ENCODE measurements at regions not wholly inside any gene's neighbourhood (a gene's known extent, or its start where the extent isn't known, plus 50 kb on each side); places are given as distances from the start of the nearest gene placed in this dataset.

DNA sequence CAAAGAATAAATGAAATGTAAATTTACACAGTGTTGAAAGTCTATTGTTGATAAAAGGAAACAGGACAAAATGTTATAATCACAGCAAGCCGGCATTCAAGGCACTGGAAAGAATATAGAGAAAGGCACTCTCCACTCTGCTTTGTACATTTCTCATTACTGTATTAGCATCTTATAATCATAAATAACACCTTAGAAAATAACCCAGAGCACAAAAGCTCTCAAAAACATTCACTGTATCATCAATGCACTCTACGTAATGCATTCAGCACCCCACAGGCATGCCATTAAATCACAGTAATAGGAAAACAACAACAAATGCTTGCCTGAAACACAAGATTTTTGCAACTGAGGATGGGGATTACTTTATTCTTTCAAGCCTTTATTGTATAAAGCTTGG is 75.3 kb upstream of the TRPC3 start:
- DNase-seq, result no peak

DNA sequence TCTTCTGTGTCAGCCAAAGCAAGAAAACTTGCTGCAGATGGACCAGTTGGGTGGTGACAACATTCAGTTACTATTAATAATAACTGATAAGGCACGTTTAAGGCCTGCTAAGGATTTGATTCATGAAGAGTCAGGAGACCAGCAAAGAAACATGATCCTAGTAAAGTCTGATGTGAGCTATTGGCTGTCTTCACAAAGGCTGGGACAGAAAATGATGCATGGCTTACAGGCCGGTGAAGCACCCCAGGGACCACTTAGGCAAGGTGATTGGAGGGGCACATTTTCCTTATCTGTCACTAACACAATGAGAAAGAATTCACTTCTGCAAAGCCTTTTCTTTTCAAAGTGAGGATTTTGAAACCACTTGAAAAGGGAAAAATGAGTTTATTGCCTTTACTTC is 65.4 kb upstream of the TRPC3 start:
- no peak for DNase-seq

DNA sequence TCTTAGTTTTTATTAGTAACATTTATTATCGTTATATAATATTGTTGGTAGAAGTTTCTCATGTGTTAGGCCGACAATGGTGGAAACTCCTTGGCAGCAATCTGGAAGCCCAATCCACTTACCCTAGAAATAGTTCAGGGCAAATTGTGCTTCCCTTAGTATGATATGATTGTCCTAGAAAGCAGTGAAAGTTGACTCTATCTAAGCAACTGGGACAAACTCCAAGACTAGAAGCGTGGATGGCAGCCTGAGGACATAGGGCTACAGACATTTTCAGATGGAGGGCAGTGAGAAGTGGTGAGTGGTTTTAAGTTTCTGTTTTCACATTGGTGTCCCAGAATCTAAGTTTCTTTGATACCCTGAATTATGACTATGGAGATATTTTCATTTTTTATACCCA is 63.3 kb upstream of the TRPC3 start:
- DNase-seq, result no peak

DNA sequence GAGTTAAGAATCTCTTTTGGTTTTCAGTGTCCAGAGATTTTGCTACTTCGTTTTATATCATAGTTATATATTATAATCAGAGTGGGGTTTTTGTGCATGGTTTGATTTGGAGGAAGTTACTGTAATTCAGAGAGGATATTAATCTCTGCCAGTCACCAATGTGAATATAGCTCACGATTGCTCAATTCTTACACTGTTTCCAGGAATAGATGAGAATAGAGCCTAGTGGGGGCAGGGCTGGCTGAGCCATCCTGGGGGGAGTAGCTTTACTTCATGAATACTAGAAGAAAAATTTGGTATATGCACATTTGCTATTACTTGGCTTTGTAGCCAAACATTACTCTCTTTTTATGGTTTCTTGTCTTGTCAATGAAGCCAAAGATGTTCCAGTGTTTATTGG is 60.9 kb upstream of the TRPC3 start:
- DNase-seq, result no peak

DNA sequence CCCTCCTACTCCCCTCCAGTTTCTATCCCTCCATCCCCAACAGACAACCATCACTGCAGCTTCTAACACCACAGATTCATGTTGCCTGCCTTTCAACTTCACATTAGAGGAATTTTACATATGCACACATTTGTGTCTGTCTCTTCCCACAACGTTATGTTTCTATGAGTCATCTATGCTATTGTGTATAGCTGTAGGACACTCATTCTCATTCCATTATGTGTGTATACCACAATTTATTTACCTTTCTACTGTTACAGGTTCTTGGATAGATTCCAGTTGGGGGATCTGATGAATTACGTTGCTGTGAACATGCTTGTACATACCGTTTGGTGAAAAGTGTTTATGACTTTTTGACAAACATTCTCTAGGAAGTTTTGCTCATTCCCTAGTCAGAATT is 58.8 kb upstream of the TRPC3 start:
- DNase-seq, result no peak

DNA sequence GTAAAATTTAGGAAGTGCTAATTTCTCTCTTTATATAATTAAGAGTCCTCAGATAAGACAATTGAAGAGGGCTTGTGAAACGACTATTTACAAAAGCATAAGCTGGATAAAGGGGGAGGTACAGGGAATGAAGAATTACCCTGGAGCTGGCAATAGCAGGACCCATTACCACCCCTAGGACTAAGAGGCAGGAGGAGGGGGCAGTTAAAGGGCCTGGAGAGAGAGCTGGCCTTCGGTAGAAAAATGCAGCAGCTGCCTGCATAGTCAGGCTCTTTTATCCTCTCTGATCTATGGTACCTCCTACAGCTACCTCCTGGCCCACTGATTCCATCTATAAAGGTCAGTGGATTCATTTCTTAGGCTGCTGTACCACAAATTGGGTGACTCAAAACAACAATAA is 57.7 kb upstream of the TRPC3 start:
- DNase-seq, result no peak

DNA sequence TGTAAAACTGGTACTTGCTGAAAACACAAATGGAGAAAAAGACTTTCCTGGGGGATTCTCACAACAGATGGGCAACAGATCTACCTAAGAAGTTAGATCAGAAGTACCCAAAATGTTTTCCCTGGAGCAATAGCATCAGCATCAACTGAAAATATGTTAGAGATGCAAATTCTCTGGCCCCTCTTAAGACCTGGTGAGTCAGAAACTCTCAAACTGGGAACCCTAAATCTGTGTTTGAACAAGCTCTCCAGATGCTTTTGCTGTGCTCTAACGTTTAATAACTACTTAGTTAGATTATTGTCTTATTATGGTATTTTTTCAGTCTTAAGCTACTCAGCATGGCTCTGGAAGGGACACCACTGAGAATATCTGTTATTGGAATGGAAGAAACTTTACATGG is 55.2 kb upstream of the TRPC3 start:
- DNase-seq, result no peak

DNA sequence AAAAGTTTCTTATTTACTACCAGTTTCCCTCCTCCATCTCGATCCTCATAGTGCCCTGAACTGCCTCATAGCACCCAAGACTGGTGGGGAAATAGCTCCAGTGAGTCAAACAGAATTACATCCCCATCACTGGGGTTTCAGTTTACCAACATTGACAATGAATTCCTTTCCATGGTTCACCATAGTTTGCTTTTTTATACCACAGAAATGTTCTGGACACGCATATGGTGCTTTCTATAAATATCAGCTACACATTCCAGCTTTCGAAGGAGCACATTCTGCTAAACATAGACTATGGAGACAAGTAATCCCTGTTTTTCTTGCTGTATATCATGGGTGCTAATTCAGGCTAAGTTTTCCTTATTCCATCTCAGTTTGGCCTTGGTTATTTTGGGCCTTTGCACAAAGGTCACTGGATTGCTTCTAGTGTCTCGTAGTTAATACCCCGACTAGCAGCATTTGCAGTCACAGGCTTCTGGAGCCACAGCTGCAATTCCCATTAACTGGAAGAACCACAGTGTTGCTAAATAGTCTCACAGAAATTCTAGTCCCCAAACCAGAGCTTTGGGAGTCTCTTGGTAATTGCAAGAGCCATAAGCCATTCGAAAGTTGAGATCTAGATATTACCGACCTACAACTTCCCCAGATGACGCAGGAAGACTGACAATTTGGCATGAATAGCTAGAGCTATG is 53.4 kb upstream of the TRPC3 start:
- DNase-seq, result no peak

DNA sequence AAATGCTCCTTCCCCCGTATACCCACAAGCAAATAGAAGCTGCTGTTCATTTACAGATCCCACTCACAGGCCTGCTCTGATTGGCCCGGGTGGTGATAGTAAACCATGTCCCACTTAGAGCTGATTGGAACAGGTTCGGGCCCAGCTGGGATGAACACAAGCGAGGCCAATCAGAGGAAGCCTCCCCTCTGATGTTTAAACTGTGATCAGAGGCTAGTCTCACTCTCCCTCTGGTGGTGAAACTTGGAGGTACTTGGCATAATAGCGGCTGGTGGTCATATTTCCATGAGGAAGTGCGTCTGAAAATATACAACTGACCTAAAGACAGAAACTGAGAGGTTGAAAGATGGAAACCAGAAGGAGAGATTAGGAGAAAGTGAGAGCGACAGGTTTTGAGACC is 51.5 kb upstream of the TRPC3 start:
- peak; percentile 28 for DNase-seq

Measured in stimulated activated CD4-positive, alpha-beta T cell treated with anti-CD3 and anti-CD28 coated beads, Interleukin-1b, Interleukin-23, amount 100 ng/mL, for 48 hours (primary cell).